SHP77 (cell line): ENCODE measurements at regions not wholly inside any gene's neighbourhood (a gene's known extent, or its start where the extent isn't known, plus 50 kb on each side); places are given as distances from the start of the nearest gene placed in this dataset.
A peak's percentile ranks its signal among the peaks of the same experiment; 100 is the strongest.

Source experiments
- DNase-seq, 2 experiments: peaks; one replicate each; lab custom pipeline; 2025; lab: John Stamatoyannopoulos, UW

GRCh38 chr15:25959100-25959499, 96.0 kb upstream of the ATP10A start:
- no peak for DNase-seq

- no peak for DNase-seq
These were observed 92.5 kb upstream of the ATP10A start for GRCh38 chr15:25955628-25956027.

GRCh38 chr15:25954398-25954797, 91.3 kb upstream of the ATP10A start:
- no peak for DNase-seq

- DNase-seq = no peak
These were observed 86.9 kb upstream of the ATP10A start for GRCh38 chr15:25950014-25950413.

GRCh38 chr15:25947323-25948314, 84.5 kb upstream of the ATP10A start:
- DNase-seq = peak; percentile 20 to 23

GRCh38 chr15:25946241-25946805, 83.2 kb upstream of the ATP10A start:
- no peak for DNase-seq

GRCh38 chr15:25944386-25944785, 81.3 kb upstream of the ATP10A start:
- DNase-seq = no peak

GRCh38 chr15:25943831-25944230, 80.7 kb upstream of the ATP10A start:
- DNase-seq = no peak

GRCh38 chr15:25939122-25939521, 76.0 kb upstream of the ATP10A start:
- DNase-seq = no peak

GRCh38 chr15:25937796-25938195, 74.7 kb upstream of the ATP10A start:
- DNase-seq = no peak

GRCh38 chr15:25936004-25936403, 72.9 kb upstream of the ATP10A start:
- DNase-seq = no peak

- peak; percentile 19 to 33 for DNase-seq
These were observed 70.5 kb upstream of the ATP10A start for GRCh38 chr15:25933456-25934158.

GRCh38 chr15:25932696-25933095, 69.6 kb upstream of the ATP10A start:
- no peak for DNase-seq

- DNase-seq = no peak
These were observed 68.7 kb upstream of the ATP10A start for GRCh38 chr15:25931851-25932250.

GRCh38 chr15:25930931-25931330, 67.8 kb upstream of the ATP10A start:
- no peak for DNase-seq
